Transverse colon (tissue), 4 donors: ENCODE measurements at regions not wholly inside any gene's neighbourhood (a gene's known extent, or its start where the extent isn't known, plus 50 kb on each side); places are given as distances from the start of the nearest gene placed in this dataset.

Experiments
- DNase-seq: peaks from one replicate; pipeline ENCODE4 v3.0.0-alpha.2; 2019
- H3K27ac ChIP-seq, 4 donors: fragments of 200-600 bp; sonication (generic); 2 replicates each; pipeline ENCODE4 v1.5.1; 2016 to 2018; ENCODE audit warnings: inconsistent platforms in 4 of 4
- H3K27me3 ChIP-seq: fragments of 200-600 bp; sonication (generic); 2 replicates; pipeline ENCODE4 v1.5.1; 2017; ENCODE audit warnings: inconsistent platforms
- H3K36me3 ChIP-seq, 4 donors: fragments of 200-600 bp; sonication (generic); 2 replicates each; pipeline ENCODE4 v1.5.1; 2017 to 2019; ENCODE audit warnings: inconsistent platforms in 4 of 4
- H3K4me1 ChIP-seq, 4 donors: fragments of 200-600 bp; sonication (generic); 2 replicates each; pipeline ENCODE4 v1.5.1; 2017 to 2020; ENCODE audit warnings: inconsistent platforms in 4 of 4
- H3K4me3 ChIP-seq, 4 donors: fragments of 200-600 bp; sonication (generic); 1 replicate in 1 of 4; 2 replicates in 3 of 4; pipeline versions ENCODE4 v1.5.1 to v1.6.1; 2017 to 2019; ENCODE audit warnings: inconsistent platforms in 4 of 4
- H3K9me3 ChIP-seq, 2 donors: fragments of 200-600 bp; sonication (generic); 2 replicates each; pipeline ENCODE4 v1.5.1; 2017 to 2019; ENCODE audit warnings: inconsistent platforms in 2 of 2
- EP300 ChIP-seq: sonication (generic); formaldehyde crosslinking; IDR thresholded peaks from one replicate; pipeline ENCODE4 v1.6.1; 2017; ENCODE audit warnings: antibody characterized with exemption, low read depth
- POLR2A ChIP-seq: fragments of 450-650 bp; IDR thresholded peaks from one replicate; pipeline ENCODE4 v1.6.1; 2016; ENCODE audit warnings: antibody characterized with exemption, mild to moderate bottlenecking, moderate library complexity
- POLR2AphosphoS5 ChIP-seq, 3 donors: sonication (generic); formaldehyde crosslinking; IDR thresholded peaks; one replicate each; pipeline ENCODE4 v1.6.1; 2016; ENCODE audit warnings: antibody characterized with exemption in 3 of 3
- WGBS, 2 donors: methylation state at CpG; one replicate each; pipeline ENCODE4 v1.1.5; 2018; ENCODE audit warnings: low coverage in 1 of 2; 5-methylcytosine and 5-hydroxymethylcytosine counted together
- in situ Hi-C, 4 donors: fragments of 200-750 bp; cut with MboI; loops; one replicate each; pipeline versions ENCODE4 v1.15.0 to v1.15.1; 2017; ENCODE audit warnings: low sequenced_read_pairs in 3 of 4, low pct_ligation_motif_present in 1 of 4, low pct_unique_long_range_greater_than_20kb in 1 of 4
- intact Hi-C: fragments of 100-400 bp; cut with DNase I; formaldehyde crosslinking; loops from one replicate; pipeline ENCODE4 v1.15.1; 2023; ENCODE audit warnings: low total_unique reads
- TF ChIP-seq, protein P1 (sequence below), 5 experiments: fragments of 200-600 bp in 3 of 5; fragments of 450-650 bp in 2 of 5; sonication (generic) in 3 of 5; IDR thresholded peaks; 1 replicate in 2 of 5; 2 replicates in 3 of 5; pipeline ENCODE4 v1.5.1; 2016 to 2017; ENCODE audit warnings: antibody characterized with exemption in 5 of 5, inconsistent platforms in 3 of 5, mild to moderate bottlenecking in 2 of 5, moderate library complexity in 1 of 5

DNA sequence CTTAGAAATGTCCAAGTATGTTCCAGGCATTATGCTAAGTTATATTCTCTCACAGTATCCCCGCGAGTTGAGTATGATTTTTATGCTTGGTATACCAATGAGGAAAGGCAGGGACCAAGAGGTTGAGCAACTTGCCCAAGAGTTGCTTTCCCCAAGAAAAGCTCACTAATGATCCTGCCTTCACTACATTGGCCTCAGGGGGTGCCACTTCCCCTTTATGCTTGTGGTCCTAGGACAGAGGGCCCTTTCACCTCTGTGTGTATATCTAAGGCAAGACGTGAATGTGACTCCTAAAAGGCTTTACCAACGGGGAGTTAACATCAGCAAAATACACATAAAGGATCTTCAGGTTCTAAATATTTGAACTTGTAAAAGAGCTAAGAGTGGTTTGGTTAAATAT is 164.4 kb upstream of the CPEB2 start:
- no peak overlapping the region for H3K27ac ChIP-seq
- peaks cover 0 to 22% (median 6%) of the 10 kb centered on the region in 4 donors for H3K4me1 ChIP-seq
- no peaks in the 10 kb centered on the region for H3K36me3 ChIP-seq
- TF ChIP-seq POLR2A (no peak), EP300 (no peak), POLR2AphosphoS5 (IDR thresholded peaks at IDR 0.05) (no peak)
- TF ChIP-seq, protein P1, sequence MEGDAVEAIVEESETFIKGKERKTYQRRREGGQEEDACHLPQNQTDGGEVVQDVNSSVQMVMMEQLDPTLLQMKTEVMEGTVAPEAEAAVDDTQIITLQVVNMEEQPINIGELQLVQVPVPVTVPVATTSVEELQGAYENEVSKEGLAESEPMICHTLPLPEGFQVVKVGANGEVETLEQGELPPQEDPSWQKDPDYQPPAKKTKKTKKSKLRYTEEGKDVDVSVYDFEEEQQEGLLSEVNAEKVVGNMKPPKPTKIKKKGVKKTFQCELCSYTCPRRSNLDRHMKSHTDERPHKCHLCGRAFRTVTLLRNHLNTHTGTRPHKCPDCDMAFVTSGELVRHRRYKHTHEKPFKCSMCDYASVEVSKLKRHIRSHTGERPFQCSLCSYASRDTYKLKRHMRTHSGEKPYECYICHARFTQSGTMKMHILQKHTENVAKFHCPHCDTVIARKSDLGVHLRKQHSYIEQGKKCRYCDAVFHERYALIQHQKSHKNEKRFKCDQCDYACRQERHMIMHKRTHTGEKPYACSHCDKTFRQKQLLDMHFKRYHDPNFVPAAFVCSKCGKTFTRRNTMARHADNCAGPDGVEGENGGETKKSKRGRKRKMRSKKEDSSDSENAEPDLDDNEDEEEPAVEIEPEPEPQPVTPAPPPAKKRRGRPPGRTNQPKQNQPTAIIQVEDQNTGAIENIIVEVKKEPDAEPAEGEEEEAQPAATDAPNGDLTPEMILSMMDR (IDR thresholded peaks at IDR 0.05) = no peak
- intact Hi-C loops = no loop called here
- no peaks in the 10 kb centered on the region for H3K9me3 ChIP-seq
- H3K4me3 ChIP-seq = no peak overlapping the region
- WGBS, 2 donors = 71 to 73% methylated on average over 4 of the region's 4 CpGs
- DNase-seq = no peak
- no peaks in the 10 kb centered on the region for H3K27me3 ChIP-seq
- in situ Hi-C loops = no loop called here

GRCh38 chr4:14841801-14842768 is 160.2 kb upstream of the CPEB2 start:
- TF ChIP-seq EP300 (no peak), POLR2A (peak; percentile 45), POLR2AphosphoS5 (IDR thresholded peaks at IDR 0.05) (peak in 2 of 3 donors; percentile 35 to 43)
- TF ChIP-seq, protein P1 (IDR thresholded peaks at IDR 0.05) = no peak
- peak; percentile 56 for DNase-seq
- in situ Hi-C loops (no loop called here), intact Hi-C loops (loop anchor here (10.0 kb wide), 1 partner anchor 83 kb away; no protein-coding TSS in a partner anchor)
- Histone ChIP-seq H3K27me3 (no peaks in the 10 kb centered on the region), H3K9me3 (no peaks in the 10 kb centered on the region), H3K4me3 (no peak overlapping the region), H3K4me1 (peaks cover 0 to 24% (median 6%) of the 10 kb centered on the region in 4 donors), H3K27ac (peak overlapping the region in 3 of 4 donors; percentile 2 to 44 (median 6)), H3K36me3 (no peaks in the 10 kb centered on the region)
- 34 to 68% methylated on average over 3 to 6 of the region's 6 CpGs for WGBS, 2 donors

- intact Hi-C loops = loop anchor here (10.0 kb wide), 1 partner anchor 82 kb away; no protein-coding TSS in a partner anchor
- DNase-seq = no peak
- Histone ChIP-seq H3K27ac (peak overlapping the region in 2 of 4 donors; percentile 2 to 44), H3K4me3 (no peak overlapping the region), H3K9me3 (no peaks in the 10 kb centered on the region), H3K4me1 (peaks cover 0 to 24% (median 6%) of the 10 kb centered on the region in 4 donors), H3K27me3 (no peaks in the 10 kb centered on the region), H3K36me3 (no peaks in the 10 kb centered on the region)
- in situ Hi-C loops = no loop called here
- WGBS, 2 donors = 67 to 88% methylated on average over 1 to 2 of the region's 2 CpGs
- TF ChIP-seq, protein P1 (IDR thresholded peaks at IDR 0.05) = no peak
- no peak for TF ChIP-seq POLR2A
These were observed 159.2 kb upstream of the CPEB2 start for GRCh38 chr4:14842964-14843630.

GRCh38 chr4:14844061-14844460 is 158.2 kb upstream of the CPEB2 start:
- H3K9me3 ChIP-seq = no peaks in the 10 kb centered on the region
- in situ Hi-C loops = no loop called here

More at GRCh38 chr4:14844061-14844460, 158.2 kb upstream of the CPEB2 start:
- no peak overlapping the region for H3K27ac ChIP-seq
- peaks cover 0 to 24% (median 6%) of the 10 kb centered on the region in 4 donors for H3K4me1 ChIP-seq
- no peaks in the 10 kb centered on the region for H3K27me3 ChIP-seq
- no peak for DNase-seq
- intact Hi-C loops = loop anchor here (10.0 kb wide), 1 partner anchor 81 kb away; no protein-coding TSS in a partner anchor
- no peak for TF ChIP-seq POLR2A
- TF ChIP-seq, protein P1 (IDR thresholded peaks at IDR 0.05) = no peak
- TF ChIP-seq EP300 = no peak
- TF ChIP-seq POLR2AphosphoS5 (IDR thresholded peaks at IDR 0.05) = no peak
- H3K4me3 ChIP-seq = no peak overlapping the region
- 55 to 56% methylated on average over 4 of the region's 4 CpGs for WGBS, 2 donors
- no peaks in the 10 kb centered on the region for H3K36me3 ChIP-seq
